A549 (cell line): ENCODE measurements at regions not wholly inside any gene's neighbourhood (a gene's known extent, or its start where the extent isn't known, plus 50 kb on each side); places are given as distances from the start of the nearest gene placed in this dataset.

ENCODE experiments used
- ATAC-seq, 2 experiments: fragments of 200-7000 bp in 1 of 2; fragments of >200 bp in 1 of 2; cut with Nextera tagmentation in 1 of 2; cut with Tn5 transposase in 1 of 2; 3 replicates each; pipeline versions ENCODE4 v1.8.0 to v1.9.1; 2018 to 2020; ENCODE audit warnings: mild to moderate bottlenecking in 1 of 2, moderate library complexity in 1 of 2
- CTCF ChIA-PET: fragments of 300-600 bp; sonication (Branson Sonifier 250); formaldehyde crosslinking; extraction: SDS; loops from one replicate; lab custom pipeline; 2021; ENCODE audit warnings: antibody characterized with exemption, inconsistent platforms; lab: Yijun Ruan, JAX
- POLR2A ChIA-PET: fragments of 350-600 bp; formaldehyde crosslinking; extraction: SDS; loops from one replicate; lab custom pipeline; 2021; ENCODE audit warnings: antibody characterized with exemption, inconsistent platforms; lab: Yijun Ruan, JAX
- DNase-seq, 2 experiments: peaks; one replicate each; pipeline versions ENCODE4 v3.0.0 to v3.0.0-alpha.2; 2011 to 2016; ENCODE audit warnings: low read depth in 1 of 2, low spot score in 1 of 2
- FAIRE-seq: peaks from 2 replicates; lab custom pipeline; 2011; peaks lifted over from hg19 to GRCh38; lab: Jason Lieb, UNC
- H3K27ac ChIP-seq, 2 experiments: fragments of >200 bp; sonication (Bioruptor Twin); formaldehyde crosslinking; 3 replicates each; pipeline ENCODE4 v1.5.1; 2016 to 2017
- H3K4me1 ChIP-seq: fragments of >200 bp; sonication (Bioruptor Twin); formaldehyde crosslinking; 3 replicates; pipeline ENCODE4 v1.6.1; 2016
- H3K4me2 ChIP-seq: fragments of >200 bp; sonication (Bioruptor Twin); formaldehyde crosslinking; 3 replicates; pipeline ENCODE4 v1.6.1; 2016
- H3K4me3 ChIP-seq: fragments of >200 bp; sonication (Bioruptor Twin); formaldehyde crosslinking; 3 replicates; pipeline ENCODE4 v1.5.1; 2016
- H3K9me3 ChIP-seq: fragments of >200 bp; sonication (Bioruptor Twin); formaldehyde crosslinking; 3 replicates; pipeline ENCODE4 v1.6.1; 2016
- CBX2 ChIP-seq: fragments of 200-600 bp; sonication (generic); IDR thresholded peaks from 2 replicates; pipeline ENCODE4 v1.6.1; 2016; ENCODE audit warnings: low read depth, mild to moderate bottlenecking, borderline replicate concordance
- ESRRA ChIP-seq: fragments of 150-350 bp; IDR thresholded peaks from 2 replicates; pipeline ENCODE4 v1.6.1; 2014; ENCODE audit warnings: mild to moderate bottlenecking, low read length, borderline replicate concordance
- FOSB ChIP-seq: fragments of 250-450 bp; sonication (Bioruptor Pico); IDR thresholded peaks from 2 replicates; pipeline ENCODE4 v1.5.0; 2020; ENCODE audit warnings: mild to moderate bottlenecking, moderate library complexity
- FOSL2 ChIP-seq, 2 experiments: fragments of 450-650 bp in 1 of 2; fragments of >200 bp in 1 of 2; sonication (Bioruptor Twin) in 1 of 2; formaldehyde crosslinking; IDR thresholded peaks; 2 replicates each; pipeline versions ENCODE4 v1.5.0 to v1.6.1; 2016 to 2020; ENCODE audit warnings: mild to moderate bottlenecking in 1 of 2, moderate library complexity in 1 of 2
- GATA3 ChIP-seq: IDR thresholded peaks from 2 replicates; pipeline ENCODE4 v1.6.1; 2012; ENCODE audit warnings: borderline replicate concordance
- HDAC2 ChIP-seq: fragments of 200-600 bp; sonication (generic); IDR thresholded peaks from 2 replicates; pipeline ENCODE4 v1.6.1; 2016
- JUN ChIP-seq, 2 experiments: fragments of >200 bp; sonication (Bioruptor Twin); formaldehyde crosslinking; IDR thresholded peaks; 2 replicates in 1 of 2; 3 replicates in 1 of 2; pipeline ENCODE4 v1.6.1; 2016 to 2017
- JUNB ChIP-seq: fragments of >200 bp; sonication (Bioruptor Twin); formaldehyde crosslinking; IDR thresholded peaks from 2 replicates; pipeline ENCODE4 v1.6.1; 2016
- KDM1A ChIP-seq: fragments of 200-600 bp; sonication (generic); IDR thresholded peaks from 2 replicates; pipeline ENCODE4 v1.6.1; 2016; ENCODE audit warnings: low read depth, mild to moderate bottlenecking
- KDM5A ChIP-seq: fragments of 200-600 bp; sonication (generic); IDR thresholded peaks from 2 replicates; pipeline ENCODE4 v1.6.1; 2016; ENCODE audit warnings: antibody characterized with exemption, mild to moderate bottlenecking
- MAFK ChIP-seq: fragments of 450-650 bp; IDR thresholded peaks from 2 replicates; pipeline ENCODE4 v1.6.1; 2014; ENCODE audit not compliant: partially characterized antibody
- MAZ ChIP-seq: fragments of 150-350 bp; IDR thresholded peaks from 2 replicates; pipeline ENCODE4 v1.6.1; 2014; ENCODE audit warnings: antibody characterized with exemption, low read depth, low read length, borderline replicate concordance
- NR3C1 ChIP-seq: fragments of >200 bp; sonication (Bioruptor Twin); formaldehyde crosslinking; IDR thresholded peaks from 3 replicates; pipeline ENCODE4 v1.6.1; 2017
- PBX3 ChIP-seq: IDR thresholded peaks from 2 replicates; pipeline ENCODE4 v1.6.1; 2012
- POLR2A ChIP-seq: IDR thresholded peaks from 2 replicates; pipeline ENCODE4 v1.6.1; 2012; ENCODE audit warnings: mild to moderate bottlenecking, low read length
- POLR2AphosphoS2 ChIP-seq: conservative IDR thresholded peaks from 2 replicates; pipeline ENCODE4 v1.6.1; 2012; ENCODE audit warnings: low read length, improper control_type of control experiment, inconsistent platforms
- REST ChIP-seq: fragments of 200-600 bp; sonication (generic); IDR thresholded peaks from 2 replicates; pipeline ENCODE4 v1.6.1; 2016; ENCODE audit warnings: antibody characterized with exemption, mild to moderate bottlenecking, moderate library complexity
- RFX5 ChIP-seq: fragments of 450-650 bp; IDR thresholded peaks from 2 replicates; pipeline ENCODE4 v1.7.1; 2014; ENCODE audit warnings: antibody characterized with exemption, mild to moderate bottlenecking, moderate library complexity
- TFCP2L1 ChIP-seq: fragments of 250-450 bp; sonication (Bioruptor Pico); IDR thresholded peaks from 2 replicates; pipeline ENCODE4 v1.5.0; 2021; ENCODE audit warnings: mild to moderate bottlenecking
- TP53 ChIP-seq: fragments of 250-450 bp; sonication (Bioruptor Pico); IDR thresholded peaks from 2 replicates; pipeline ENCODE4 v1.5.0; 2021; ENCODE audit warnings: mild to moderate bottlenecking, moderate library complexity
- ZC3H11A ChIP-seq: fragments of 450-650 bp; IDR thresholded peaks from 2 replicates; pipeline ENCODE4 v1.6.1; 2014; ENCODE audit warnings: antibody characterized with exemption, mild to moderate bottlenecking
- ZFP36 ChIP-seq: fragments of 450-650 bp; IDR thresholded peaks from 2 replicates; pipeline ENCODE4 v1.6.1; 2014; ENCODE audit warnings: borderline replicate concordance; ENCODE audit not compliant: partially characterized antibody
- ZNF302 ChIP-seq: fragments of 250-450 bp; sonication (Bioruptor Pico); IDR thresholded peaks from 2 replicates; pipeline ENCODE4 v1.9.0; 2021; ENCODE audit warnings: inconsistent platforms, mild to moderate bottlenecking, moderate library complexity
- ZSCAN20 ChIP-seq: fragments of 250-450 bp; sonication (Bioruptor Pico); IDR thresholded peaks from 2 replicates; pipeline ENCODE4 v1.8.0; 2022; ENCODE audit warnings: mild to moderate bottlenecking, moderate library complexity
- WGBS: methylation state at CpG from one replicate; pipeline ENCODE4 v1.1.6; 2017; ENCODE audit errors: missing lambda C conversion rate; 5-methylcytosine and 5-hydroxymethylcytosine counted together
- TF ChIP-seq, protein P1 (sequence below): fragments of >200 bp; sonication (Bioruptor Twin); formaldehyde crosslinking; IDR thresholded peaks from 3 replicates; pipeline ENCODE4 v1.6.1; 2016
- TF ChIP-seq, protein P2 (sequence below): fragments of 150-350 bp; IDR thresholded peaks from 2 replicates; pipeline ENCODE4 v1.6.1; 2014; ENCODE audit warnings: low read depth, mild to moderate bottlenecking, low read length
- TF ChIP-seq, protein P3 (sequence below): fragments of >200 bp; sonication (Bioruptor Twin); formaldehyde crosslinking; IDR thresholded peaks from 2 replicates; pipeline ENCODE4 v1.6.1; 2016

- POLR2A ChIA-PET, result no interaction called here
- TF ChIP-seq ZC3H11A (no peak), PBX3 (no peak), NR3C1 (no peak), RFX5 (no peak), JUNB (no peak), MAZ (no peak), CBX2 (no peak), TP53 (CRISPR knock-in tag) (no peak), POLR2A (no peak), ESRRA (no peak), KDM1A (no peak), JUN (IDR thresholded peaks at IDR 0.05) (no peak), POLR2AphosphoS2 (no peak)
- TF ChIP-seq, protein P1, sequence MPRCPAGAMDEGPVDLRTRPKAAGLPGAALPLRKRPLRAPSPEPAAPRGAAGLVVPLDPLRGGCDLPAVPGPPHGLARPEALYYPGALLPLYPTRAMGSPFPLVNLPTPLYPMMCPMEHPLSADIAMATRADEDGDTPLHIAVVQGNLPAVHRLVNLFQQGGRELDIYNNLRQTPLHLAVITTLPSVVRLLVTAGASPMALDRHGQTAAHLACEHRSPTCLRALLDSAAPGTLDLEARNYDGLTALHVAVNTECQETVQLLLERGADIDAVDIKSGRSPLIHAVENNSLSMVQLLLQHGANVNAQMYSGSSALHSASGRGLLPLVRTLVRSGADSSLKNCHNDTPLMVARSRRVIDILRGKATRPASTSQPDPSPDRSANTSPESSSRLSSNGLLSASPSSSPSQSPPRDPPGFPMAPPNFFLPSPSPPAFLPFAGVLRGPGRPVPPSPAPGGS, result no peak
- TF ChIP-seq, protein P2, sequence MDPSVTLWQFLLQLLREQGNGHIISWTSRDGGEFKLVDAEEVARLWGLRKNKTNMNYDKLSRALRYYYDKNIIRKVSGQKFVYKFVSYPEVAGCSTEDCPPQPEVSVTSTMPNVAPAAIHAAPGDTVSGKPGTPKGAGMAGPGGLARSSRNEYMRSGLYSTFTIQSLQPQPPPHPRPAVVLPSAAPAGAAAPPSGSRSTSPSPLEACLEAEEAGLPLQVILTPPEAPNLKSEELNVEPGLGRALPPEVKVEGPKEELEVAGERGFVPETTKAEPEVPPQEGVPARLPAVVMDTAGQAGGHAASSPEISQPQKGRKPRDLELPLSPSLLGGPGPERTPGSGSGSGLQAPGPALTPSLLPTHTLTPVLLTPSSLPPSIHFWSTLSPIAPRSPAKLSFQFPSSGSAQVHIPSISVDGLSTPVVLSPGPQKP, result no peak
- TF ChIP-seq, protein P3, sequence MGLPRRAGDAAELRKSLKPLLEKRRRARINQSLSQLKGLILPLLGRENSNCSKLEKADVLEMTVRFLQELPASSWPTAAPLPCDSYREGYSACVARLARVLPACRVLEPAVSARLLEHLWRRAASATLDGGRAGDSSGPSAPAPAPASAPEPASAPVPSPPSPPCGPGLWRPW, result no peak
These were observed 185.2 kb upstream of the CADPS start for GRCh38 chr3:63060412-63060811.

GRCh38 chr3:63061449-63061848 is 186.2 kb upstream of the CADPS start:
- CTCF ChIA-PET, result no interaction called here
- no peak for DNase-seq

More at GRCh38 chr3:63060412-63060811, 185.2 kb upstream of the CADPS start:
- FAIRE-seq (no peak), DNase-seq (no peak), ATAC-seq (no peak)
- 7% methylated on average over 2 of the region's 2 CpGs for WGBS
- Histone ChIP-seq H3K27ac (no peak overlapping the region), H3K4me2 (no peak overlapping the region), H3K9me3 (no peaks in the 10 kb centered on the region), H3K4me1 (no peaks in the 10 kb centered on the region), H3K4me3 (no peak overlapping the region)
- CTCF ChIA-PET, result no interaction called here

DNA sequence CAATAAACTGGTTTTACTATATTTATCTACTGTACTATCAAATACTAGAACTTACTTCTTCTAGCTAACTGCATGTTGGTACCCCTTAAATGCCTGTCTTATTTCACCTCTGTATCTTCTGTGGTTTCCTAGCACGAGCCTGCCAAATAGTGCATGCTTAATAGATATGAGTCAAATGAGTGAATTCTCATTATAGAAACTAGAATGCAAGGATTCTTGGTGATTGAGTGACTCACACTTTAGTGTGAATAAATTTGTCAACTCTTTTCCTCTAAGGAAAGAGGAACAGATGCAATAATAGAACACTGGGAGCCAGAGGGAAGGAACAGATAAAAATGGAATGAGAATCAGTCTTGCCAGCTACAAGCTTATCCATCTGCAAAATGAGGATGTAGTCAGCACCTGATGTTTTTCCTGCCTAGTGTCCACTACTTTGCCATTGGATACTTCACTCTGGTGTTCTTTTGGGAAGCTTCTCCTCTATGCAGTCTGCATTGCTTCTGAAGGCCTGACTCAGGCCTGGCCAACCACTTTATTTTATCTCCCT is 189.1 kb upstream of the CADPS start:
- no peaks in the 10 kb centered on the region for H3K4me1 ChIP-seq
- H3K4me2 ChIP-seq, result no peak overlapping the region
- CTCF ChIA-PET, result no interaction called here
- no peak for TF ChIP-seq CBX2
- no peak for TF ChIP-seq ZNF302
- no peak for TF ChIP-seq JUN (IDR thresholded peaks at IDR 0.05)
- TF ChIP-seq ZFP36, result no peak
- no peak for TF ChIP-seq ZC3H11A
- TF ChIP-seq REST, result no peak
- TF ChIP-seq PBX3, result no peak
- no peak for TF ChIP-seq TFCP2L1
- TF ChIP-seq GATA3, result no peak
- TF ChIP-seq FOSB (CRISPR knock-in tag), result no peak
- TF ChIP-seq JUNB, result no peak

More at GRCh38 chr3:63061449-63061848, 186.2 kb upstream of the CADPS start:
- Histone ChIP-seq H3K4me2 (no peak overlapping the region), H3K9me3 (no peaks in the 10 kb centered on the region), H3K4me1 (no peaks in the 10 kb centered on the region), H3K4me3 (no peak overlapping the region), H3K27ac (no peak overlapping the region)
- FAIRE-seq, result no peak
- TF ChIP-seq FOSL2 (IDR thresholded peaks at IDR 0.05) (no peak), FOSL2 (CRISPR knock-in tag; IDR thresholded peaks at IDR 0.05) (no peak), KDM5A (no peak), ZSCAN20 (CRISPR knock-in tag) (no peak), MAFK (no peak), NR3C1 (no peak), HDAC2 (no peak)
- POLR2A ChIA-PET, result no interaction called here
- no peak for ATAC-seq
- 0% methylated on average over 5 of the region's 5 CpGs for WGBS

More for the DNA sequence above, 189.1 kb upstream of the CADPS start:
- H3K9me3 ChIP-seq, result no peaks in the 10 kb centered on the region
- no peak overlapping the region for H3K4me3 ChIP-seq
- ATAC-seq (no peak), FAIRE-seq (no peak), DNase-seq (no peak)
- POLR2A ChIA-PET, result no interaction called here
- H3K27ac ChIP-seq, result no peak overlapping the region
- 0% methylated on average over 1 of the region's 1 CpG for WGBS
